Testis (tissue), 2 donors: ENCODE measurements at regions not wholly inside any gene's neighbourhood (a gene's known extent, or its start where the extent isn't known, plus 50 kb on each side); places are given as distances from the start of the nearest gene placed in this dataset.

Experiments used
- POLR2A ChIP-seq: fragments of 450-650 bp; IDR thresholded peaks from one replicate; pipeline ENCODE4 v1.6.1; 2017; ENCODE audit warnings: antibody characterized with exemption, mild to moderate bottlenecking, moderate library complexity
- TF ChIP-seq, protein P1 (sequence below), 3 experiments: fragments of 450-650 bp in 2 of 3; fragments of 200-600 bp in 1 of 3; sonication (generic) in 1 of 3; IDR thresholded peaks; one replicate each; pipeline ENCODE4 v1.5.1; 2016 to 2019; ENCODE audit warnings: antibody characterized with exemption in 3 of 3, mild to moderate bottlenecking in 2 of 3, moderate library complexity in 1 of 3

DNA sequence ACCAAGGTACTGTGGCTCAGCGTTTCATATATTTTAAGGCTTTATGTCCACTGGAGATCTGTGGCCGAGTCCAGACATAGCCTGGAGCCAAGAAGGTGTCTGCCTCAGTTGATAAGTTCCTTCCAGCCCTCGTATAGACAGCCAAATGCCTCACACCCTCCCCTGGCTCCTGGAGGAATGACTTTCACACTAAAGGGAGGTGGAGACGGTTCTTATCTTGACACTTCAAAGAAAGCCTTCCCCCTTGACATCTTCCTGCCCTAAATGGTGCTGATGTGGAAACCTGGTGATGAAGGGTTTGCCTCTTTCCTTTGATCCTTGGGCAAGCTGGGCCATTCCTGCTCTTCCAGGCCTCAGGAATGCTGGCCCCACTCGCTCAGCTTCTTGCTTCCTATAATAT lies 474.8 kb upstream of the TBX3 start:
- no peak for TF ChIP-seq POLR2A
- TF ChIP-seq, protein P1, sequence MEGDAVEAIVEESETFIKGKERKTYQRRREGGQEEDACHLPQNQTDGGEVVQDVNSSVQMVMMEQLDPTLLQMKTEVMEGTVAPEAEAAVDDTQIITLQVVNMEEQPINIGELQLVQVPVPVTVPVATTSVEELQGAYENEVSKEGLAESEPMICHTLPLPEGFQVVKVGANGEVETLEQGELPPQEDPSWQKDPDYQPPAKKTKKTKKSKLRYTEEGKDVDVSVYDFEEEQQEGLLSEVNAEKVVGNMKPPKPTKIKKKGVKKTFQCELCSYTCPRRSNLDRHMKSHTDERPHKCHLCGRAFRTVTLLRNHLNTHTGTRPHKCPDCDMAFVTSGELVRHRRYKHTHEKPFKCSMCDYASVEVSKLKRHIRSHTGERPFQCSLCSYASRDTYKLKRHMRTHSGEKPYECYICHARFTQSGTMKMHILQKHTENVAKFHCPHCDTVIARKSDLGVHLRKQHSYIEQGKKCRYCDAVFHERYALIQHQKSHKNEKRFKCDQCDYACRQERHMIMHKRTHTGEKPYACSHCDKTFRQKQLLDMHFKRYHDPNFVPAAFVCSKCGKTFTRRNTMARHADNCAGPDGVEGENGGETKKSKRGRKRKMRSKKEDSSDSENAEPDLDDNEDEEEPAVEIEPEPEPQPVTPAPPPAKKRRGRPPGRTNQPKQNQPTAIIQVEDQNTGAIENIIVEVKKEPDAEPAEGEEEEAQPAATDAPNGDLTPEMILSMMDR (IDR thresholded peaks at IDR 0.05) = no peak
